OCI-LY3 (cell line): ENCODE measurements at regions not wholly inside any gene's neighbourhood (a gene's known extent, or its start where the extent isn't known, plus 50 kb on each side); places are given as distances from the start of the nearest gene placed in this dataset.

Source experiments
- CTCF ChIP-seq: fragments of 200-600, 300-600 bp; sonication (generic); IDR thresholded peaks from 2 replicates; pipeline ENCODE4 v1.5.1; 2014; ENCODE audit warnings: antibody characterized with exemption, low read length, low read depth
- EZH2phosphoT487 ChIP-seq: fragments of 200-600 bp; shearing (Covaris generic); IDR thresholded peaks from 2 replicates; pipeline ENCODE4 v1.6.1; 2018; ENCODE audit warnings: antibody characterized with exemption, mixed run types, low read depth

- TF ChIP-seq CTCF = no peak
- no peak for TF ChIP-seq EZH2phosphoT487
These were observed 113.4 kb downstream of the ANXA5 start for GRCh38 chr4:121583396-121583795.
